Astrocyte (in vitro differentiated cells and primary cell): ENCODE measurements at regions not wholly inside any gene's neighbourhood (a gene's known extent, or its start where the extent isn't known, plus 50 kb on each side); places are given as distances from the start of the nearest gene placed in this dataset.

Experiments
- DNase-seq: peaks from one replicate; pipeline ENCODE4 v3.0.0-alpha.2; 2010; ENCODE audit warnings: low read depth
- FAIRE-seq: peaks from 2 replicates; lab custom pipeline; 2011; peaks lifted over from hg19 to GRCh38; lab: Jason Lieb, UNC
- H2AFZ ChIP-seq: 2 replicates; pipeline ENCODE4 v1.6.0; 2012; ENCODE audit warnings: low read depth, low read length, inconsistent platforms
- H3K27ac ChIP-seq: 2 replicates; pipeline ENCODE4 v1.5.1; 2011; ENCODE audit warnings: low read depth, low read length, inconsistent platforms
- H3K27me3 ChIP-seq: 2 replicates; pipeline ENCODE4 v1.6.0; 2011; ENCODE audit warnings: low read length, inconsistent platforms; ENCODE audit not compliant: insufficient read depth
- H3K36me3 ChIP-seq: 2 replicates; pipeline ENCODE4 v1.5.1; 2011; ENCODE audit warnings: low read length, inconsistent platforms; ENCODE audit not compliant: insufficient read depth
- H3K4me1 ChIP-seq: 2 replicates; pipeline ENCODE4 v1.5.1; 2011; ENCODE audit warnings: low read length, inconsistent platforms; ENCODE audit not compliant: insufficient read depth
- H3K4me2 ChIP-seq: 2 replicates; pipeline ENCODE4 v1.6.0; 2012; ENCODE audit warnings: low read length, inconsistent platforms
- H3K4me3 ChIP-seq: 2 replicates; pipeline ENCODE4 v1.5.1; 2011; ENCODE audit warnings: low read depth, mild to moderate bottlenecking, low read length, inconsistent platforms; ENCODE audit not compliant: insufficient read depth
- H3K79me2 ChIP-seq: 2 replicates; pipeline ENCODE4 v1.6.0; 2012; ENCODE audit warnings: mild to moderate bottlenecking, low read length, inconsistent platforms; ENCODE audit not compliant: insufficient read depth
- H3K9ac ChIP-seq: 2 replicates; pipeline ENCODE4 v1.6.0; 2012; ENCODE audit warnings: mild to moderate bottlenecking, low read length, inconsistent platforms
- H3K9me3 ChIP-seq: 2 replicates; pipeline ENCODE4 v1.5.1; 2012; ENCODE audit warnings: low read depth, mild to moderate bottlenecking, low read length, inconsistent platforms; ENCODE audit not compliant: insufficient read depth
- H4K20me1 ChIP-seq: 2 replicates; pipeline ENCODE4 v1.6.0; 2012; ENCODE audit warnings: low read length, inconsistent platforms; ENCODE audit not compliant: insufficient read depth
- H3K27ac Mint-ChIP-seq: one replicate; pipeline ENCODE4 v1.8.0; 2021; ENCODE audit warnings: mild to moderate bottlenecking, mixed read lengths; ENCODE audit not compliant: unreplicated experiment
- H3K27me3 Mint-ChIP-seq: one replicate; pipeline ENCODE4 v1.8.0; 2021; ENCODE audit warnings: low read depth, mixed read lengths; ENCODE audit not compliant: unreplicated experiment
- H3K36me3 Mint-ChIP-seq: one replicate; pipeline ENCODE4 v1.8.0; 2021; ENCODE audit warnings: low read depth, mixed read lengths; ENCODE audit not compliant: unreplicated experiment
- H3K4me1 Mint-ChIP-seq: one replicate; pipeline ENCODE4 v1.8.0; 2021; ENCODE audit warnings: low read depth, mixed read lengths; ENCODE audit not compliant: unreplicated experiment
- H3K4me3 Mint-ChIP-seq: one replicate; pipeline ENCODE4 v1.8.0; 2021; ENCODE audit warnings: mild to moderate bottlenecking, moderate library complexity, mixed read lengths; ENCODE audit not compliant: unreplicated experiment
- H3K9me3 Mint-ChIP-seq: one replicate; pipeline ENCODE4 v1.8.0; 2021; ENCODE audit warnings: mild to moderate bottlenecking, mixed read lengths; ENCODE audit not compliant: unreplicated experiment
- EZH2 ChIP-seq: IDR thresholded peaks from 2 replicates; pipeline ENCODE4 v1.6.1; 2012; ENCODE audit warnings: mild to moderate bottlenecking, low read length, inconsistent platforms; ENCODE audit not compliant: insufficient read depth
- TF ChIP-seq, protein P1 (sequence below): IDR thresholded peaks from 2 replicates; pipeline ENCODE4 v1.5.1; 2011; ENCODE audit warnings: low read depth, mild to moderate bottlenecking, inconsistent platforms, low read length, moderate library complexity; ENCODE audit not compliant: insufficient read depth

DNA sequence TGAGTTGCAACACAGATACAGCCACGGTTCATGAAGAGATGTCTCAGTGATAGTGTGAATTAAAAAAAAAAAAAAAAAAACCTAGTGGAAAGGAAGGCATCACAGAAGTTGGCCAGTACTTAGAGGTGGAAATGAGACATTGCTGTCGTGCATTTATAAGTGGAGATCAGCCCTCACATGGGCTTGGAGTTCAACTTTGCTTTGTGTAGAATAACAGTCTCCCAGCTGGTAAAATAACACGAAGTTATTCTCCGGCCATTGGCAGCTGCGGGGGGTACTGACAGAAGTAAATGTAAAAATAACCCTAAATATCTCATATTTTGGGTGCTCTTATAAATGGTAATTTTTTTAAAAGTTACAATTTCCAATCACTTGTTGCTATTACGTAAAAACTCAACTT lies 98.8 kb upstream of the TMEM18 start:
- Histone ChIP-seq H3K27me3 (no peaks in the 10 kb centered on the region), H3K9ac (no peak overlapping the region), H3K36me3 (no peaks in the 10 kb centered on the region), H2AFZ (no peak overlapping the region), H3K4me2 (no peak overlapping the region), H3K79me2 (no peaks in the 10 kb centered on the region), H3K9me3 (no peaks in the 10 kb centered on the region), H3K4me1 (no peaks in the 10 kb centered on the region), H3K4me3 (no peak overlapping the region), H4K20me1 (no peaks in the 10 kb centered on the region), H3K27ac (no peak overlapping the region)
- Mint-ChIP-seq H3K4me1 (peaks cover 9% of the 10 kb centered on the region), H3K36me3 (no peaks in the 10 kb centered on the region), H3K27me3 (peaks cover 12% of the 10 kb centered on the region), H3K9me3 (no peaks in the 10 kb centered on the region), H3K4me3 (no peak overlapping the region), H3K27ac (no peak overlapping the region)
- DNase-seq, result no peak
- TF ChIP-seq, protein P1, sequence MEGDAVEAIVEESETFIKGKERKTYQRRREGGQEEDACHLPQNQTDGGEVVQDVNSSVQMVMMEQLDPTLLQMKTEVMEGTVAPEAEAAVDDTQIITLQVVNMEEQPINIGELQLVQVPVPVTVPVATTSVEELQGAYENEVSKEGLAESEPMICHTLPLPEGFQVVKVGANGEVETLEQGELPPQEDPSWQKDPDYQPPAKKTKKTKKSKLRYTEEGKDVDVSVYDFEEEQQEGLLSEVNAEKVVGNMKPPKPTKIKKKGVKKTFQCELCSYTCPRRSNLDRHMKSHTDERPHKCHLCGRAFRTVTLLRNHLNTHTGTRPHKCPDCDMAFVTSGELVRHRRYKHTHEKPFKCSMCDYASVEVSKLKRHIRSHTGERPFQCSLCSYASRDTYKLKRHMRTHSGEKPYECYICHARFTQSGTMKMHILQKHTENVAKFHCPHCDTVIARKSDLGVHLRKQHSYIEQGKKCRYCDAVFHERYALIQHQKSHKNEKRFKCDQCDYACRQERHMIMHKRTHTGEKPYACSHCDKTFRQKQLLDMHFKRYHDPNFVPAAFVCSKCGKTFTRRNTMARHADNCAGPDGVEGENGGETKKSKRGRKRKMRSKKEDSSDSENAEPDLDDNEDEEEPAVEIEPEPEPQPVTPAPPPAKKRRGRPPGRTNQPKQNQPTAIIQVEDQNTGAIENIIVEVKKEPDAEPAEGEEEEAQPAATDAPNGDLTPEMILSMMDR, result no peak
- TF ChIP-seq EZH2, result no peak
- no peak for FAIRE-seq

GRCh38 chr2:774436-774835 lies 97.2 kb upstream of the TMEM18 start:
- peaks cover 11% of the 10 kb centered on the region for H3K4me1 Mint-ChIP-seq
- Histone ChIP-seq H3K36me3 (no peaks in the 10 kb centered on the region), H3K79me2 (no peaks in the 10 kb centered on the region), H3K27ac (no peak overlapping the region), H3K27me3 (no peaks in the 10 kb centered on the region), H4K20me1 (no peaks in the 10 kb centered on the region), H3K9me3 (no peaks in the 10 kb centered on the region), H3K4me2 (no peak overlapping the region), H2AFZ (no peak overlapping the region), H3K4me3 (no peak overlapping the region), H3K9ac (no peak overlapping the region), H3K4me1 (no peaks in the 10 kb centered on the region)
- TF ChIP-seq, protein P1, result no peak
- TF ChIP-seq EZH2, result no peak
- no peak overlapping the region for H3K27ac Mint-ChIP-seq
- FAIRE-seq (no peak), DNase-seq (no peak)
- no peak overlapping the region for H3K4me3 Mint-ChIP-seq
- H3K9me3 Mint-ChIP-seq, result no peaks in the 10 kb centered on the region
- no peaks in the 10 kb centered on the region for H3K36me3 Mint-ChIP-seq
- peaks cover 12% of the 10 kb centered on the region for H3K27me3 Mint-ChIP-seq

DNA sequence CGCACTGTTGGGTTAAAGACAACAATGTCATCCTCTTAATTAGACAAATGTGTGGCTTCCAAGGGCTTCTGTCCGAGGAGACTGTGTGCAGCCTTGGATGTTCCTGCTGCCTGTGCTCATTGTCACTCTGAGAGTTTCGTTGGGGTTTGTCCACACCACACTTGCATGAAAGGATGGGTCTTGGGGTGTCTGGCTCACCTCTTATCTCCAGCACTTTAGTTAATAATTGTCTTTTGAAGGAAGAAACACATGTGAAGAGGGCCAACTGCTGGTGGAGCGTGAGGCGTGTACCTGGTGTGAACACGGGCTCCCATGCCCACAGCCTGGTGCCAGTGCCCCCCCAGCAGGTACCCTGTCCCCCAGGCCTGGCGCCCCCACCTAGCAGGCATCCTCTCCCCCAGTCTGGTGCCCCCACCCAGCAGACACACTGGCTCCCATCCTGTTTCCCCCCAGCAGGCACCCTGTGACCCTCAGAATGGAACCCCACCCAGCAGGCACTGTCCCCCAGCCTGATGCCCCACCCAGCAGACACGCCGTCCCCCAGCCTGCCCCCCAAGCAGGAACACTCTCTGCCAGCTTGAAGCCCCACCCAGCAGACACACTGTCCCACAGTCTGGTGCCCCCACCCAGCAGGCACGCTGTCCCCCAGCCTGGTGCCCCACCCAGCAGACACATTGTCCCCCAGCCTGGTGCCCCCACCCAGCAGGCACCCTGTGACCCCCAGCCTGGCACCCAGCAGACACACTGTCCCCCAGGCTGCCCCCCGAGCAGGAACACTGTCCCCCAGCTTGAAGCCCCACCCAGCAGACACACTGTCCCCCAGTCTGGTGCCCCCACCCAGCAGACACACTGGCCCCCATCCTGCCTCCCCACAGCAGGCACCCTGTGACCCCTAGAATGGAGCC lies 96.3 kb upstream of the TMEM18 start:
- no peak overlapping the region for H3K4me2 ChIP-seq

More for the DNA sequence above, 96.3 kb upstream of the TMEM18 start:
- Histone ChIP-seq H3K36me3 (no peaks in the 10 kb centered on the region), H3K9me3 (no peaks in the 10 kb centered on the region), H3K9ac (no peak overlapping the region), H3K4me1 (no peaks in the 10 kb centered on the region), H3K4me3 (no peak overlapping the region), H2AFZ (no peak overlapping the region), H4K20me1 (no peaks in the 10 kb centered on the region), H3K79me2 (no peaks in the 10 kb centered on the region), H3K27me3 (no peaks in the 10 kb centered on the region), H3K27ac (no peak overlapping the region)
- Mint-ChIP-seq H3K27me3 (peaks cover 10% of the 10 kb centered on the region), H3K36me3 (no peaks in the 10 kb centered on the region), H3K4me3 (no peak overlapping the region), H3K9me3 (no peaks in the 10 kb centered on the region), H3K27ac (no peak overlapping the region), H3K4me1 (peaks cover 8% of the 10 kb centered on the region)
- TF ChIP-seq EZH2, result no peak
- TF ChIP-seq, protein P1, result no peak
- DNase-seq, result no peak
- no peak for FAIRE-seq
